HepG2 (cell line): ENCODE measurements at regions not wholly inside any gene's neighbourhood (a gene's known extent, or its start where the extent isn't known, plus 50 kb on each side); places are given as distances from the start of the nearest gene placed in this dataset.

Experiments used
- CSRNP1 ChIP-seq: sonication (generic); formaldehyde crosslinking; IDR thresholded peaks from 2 replicates; pipeline ENCODE4 v1.8.1; 2023; ENCODE audit warnings: mild to moderate bottlenecking, missing genetic modification reagents
- CTCF ChIP-seq: sonication (generic); formaldehyde crosslinking; IDR thresholded peaks from 2 replicates; pipeline ENCODE4 v1.5.0; 2020; ENCODE audit warnings: mild to moderate bottlenecking, missing genetic modification reagents, moderate library complexity
- FOSL1 ChIP-seq: sonication (generic); formaldehyde crosslinking; IDR thresholded peaks from 2 replicates; pipeline ENCODE4 v1.9.0; 2021; ENCODE audit warnings: missing genetic modification reagents, borderline replicate concordance
- MEF2D ChIP-seq: sonication (generic); formaldehyde crosslinking; IDR thresholded peaks from 2 replicates; pipeline ENCODE4 v1.5.1; 2020; ENCODE audit warnings: mild to moderate bottlenecking, missing genetic modification reagents
- MYNN ChIP-seq: sonication (generic); formaldehyde crosslinking; IDR thresholded peaks from 2 replicates; pipeline ENCODE4 v1.4.0; 2020; ENCODE audit warnings: mild to moderate bottlenecking, low read depth, missing genetic modification reagents
- MZF1 ChIP-seq: sonication (generic); formaldehyde crosslinking; IDR thresholded peaks from 2 replicates; pipeline ENCODE4 v1.8.1; 2023; ENCODE audit warnings: mild to moderate bottlenecking, missing genetic modification reagents, borderline replicate concordance
- NFYB ChIP-seq: sonication (generic); formaldehyde crosslinking; IDR thresholded peaks from 2 replicates; pipeline ENCODE4 v1.4.0; 2020; ENCODE audit warnings: missing genetic modification reagents
- POLR2A ChIP-seq, 2 experiments: IDR thresholded peaks; 2 replicates each; pipeline ENCODE4 v1.6.1; 2011; ENCODE audit warnings: low read depth in 2 of 2, low read length in 2 of 2, mild to moderate bottlenecking in 1 of 2, moderate library complexity in 1 of 2; ENCODE audit not compliant: insufficient read depth in 1 of 2
- SRF ChIP-seq: IDR thresholded peaks from 2 replicates; pipeline ENCODE4 v1.6.1; 2011; ENCODE audit warnings: mild to moderate bottlenecking, low read depth, low read length, moderate library complexity
- ZNF746 ChIP-seq: sonication (generic); formaldehyde crosslinking; IDR thresholded peaks from 2 replicates; pipeline ENCODE4 v1.8.0; 2022; ENCODE audit warnings: mild to moderate bottlenecking, missing genetic modification reagents
- ZNF777 ChIP-seq: sonication (generic); formaldehyde crosslinking; IDR thresholded peaks from 2 replicates; pipeline ENCODE4 v1.4.0; 2020; ENCODE audit warnings: missing genetic modification reagents
- ZNF780A ChIP-seq: sonication (generic); formaldehyde crosslinking; IDR thresholded peaks from 2 replicates; pipeline ENCODE4 v1.8.0; 2022; ENCODE audit warnings: mild to moderate bottlenecking, missing genetic modification reagents, moderate library complexity
- ZNF883 ChIP-seq: sonication (generic); formaldehyde crosslinking; IDR thresholded peaks from 2 replicates; pipeline ENCODE4 v1.5.1; 2020; ENCODE audit warnings: mild to moderate bottlenecking, missing genetic modification reagents; ENCODE audit errors: not compliant biosample characterization

- TF ChIP-seq MYNN (CRISPR knock-in tag) (no peak), MZF1 (CRISPR knock-in tag) (no peak), CTCF (CRISPR knock-in tag) (no peak), FOSL1 (CRISPR knock-in tag) (no peak), POLR2A (IDR thresholded peaks at IDR 0.05; ENCODE audit: insufficient read depth in 1 of 2, low read depth in 2 of 2, low read length in 2 of 2) (no peak), MEF2D (CRISPR knock-in tag) (no peak), ZNF746 (no peak), ZNF780A (no peak), ZNF777 (CRISPR knock-in tag) (no peak), SRF (no peak), CSRNP1 (no peak), ZNF883 (CRISPR knock-in tag) (no peak), NFYB (CRISPR knock-in tag) (no peak)
Observed at GRCh38 chr6:21845439-21846140, 252.0 kb downstream of the SOX4 start.
